Prostate gland (tissue), 2 donors: ENCODE measurements at regions not wholly inside any gene's neighbourhood (a gene's known extent, or its start where the extent isn't known, plus 50 kb on each side); places are given as distances from the start of the nearest gene placed in this dataset.

ENCODE experiments used
- DNase-seq: peaks from one replicate; pipeline ENCODE4 v3.0.0-alpha.2; 2019; ENCODE audit warnings: low spot score
- H3K27ac ChIP-seq, 2 donors: fragments of 200-600 bp; sonication (generic); 2 replicates each; pipeline ENCODE4 v1.5.1; 2017 to 2019
- H3K27me3 ChIP-seq: fragments of 200-600 bp; sonication (generic); replicated peaks from 2 replicates; pipeline ENCODE4 v1.5.1; 2019; ENCODE audit not compliant: insufficient read depth
- H3K36me3 ChIP-seq, 2 donors: fragments of 200-600 bp; sonication (generic); 1 replicate in 1 of 2; 2 replicates in 1 of 2; pipeline versions ENCODE4 v1.5.1 to v1.8.1; 2017 to 2019
- H3K4me1 ChIP-seq: fragments of 200-600 bp; sonication (generic); replicated peaks from 2 replicates; pipeline ENCODE4 v1.5.1; 2019
- H3K4me3 ChIP-seq, 2 donors: fragments of 200-600 bp; sonication (generic); 2 replicates each; pipeline ENCODE4 v1.5.1; 2017 to 2019
- H3K9me3 ChIP-seq: fragments of 200-600 bp; sonication (generic); 2 replicates; pipeline ENCODE4 v1.5.1; 2017
- CTCF ChIP-seq, 4 experiments: fragments of 200-600 bp in 2 of 4; fragments of 450-650 bp in 2 of 4; sonication (generic) in 2 of 4; IDR thresholded peaks; 1 replicate in 3 of 4; 2 replicates in 1 of 4; pipeline ENCODE4 v1.5.1; 2016 to 2019; ENCODE audit warnings: antibody characterized with exemption in 4 of 4, mild to moderate bottlenecking in 2 of 4, moderate library complexity in 2 of 4
- POLR2A ChIP-seq: fragments of 450-650 bp; IDR thresholded peaks from one replicate; pipeline ENCODE4 v1.6.1; 2016; ENCODE audit warnings: antibody characterized with exemption, mild to moderate bottlenecking
- POLR2AphosphoS5 ChIP-seq: sonication (generic); formaldehyde crosslinking; IDR thresholded peaks from one replicate; pipeline ENCODE4 v1.6.1; 2017; ENCODE audit warnings: antibody characterized with exemption
- WGBS: methylation state at CpG from one replicate; pipeline ENCODE4 v1.1.5; 2018; 5-methylcytosine and 5-hydroxymethylcytosine counted together
- intact Hi-C: fragments of 100-400 bp; cut with DNase I; formaldehyde crosslinking; loops from one replicate; pipeline ENCODE4 v1.14.2; 2022

DNA sequence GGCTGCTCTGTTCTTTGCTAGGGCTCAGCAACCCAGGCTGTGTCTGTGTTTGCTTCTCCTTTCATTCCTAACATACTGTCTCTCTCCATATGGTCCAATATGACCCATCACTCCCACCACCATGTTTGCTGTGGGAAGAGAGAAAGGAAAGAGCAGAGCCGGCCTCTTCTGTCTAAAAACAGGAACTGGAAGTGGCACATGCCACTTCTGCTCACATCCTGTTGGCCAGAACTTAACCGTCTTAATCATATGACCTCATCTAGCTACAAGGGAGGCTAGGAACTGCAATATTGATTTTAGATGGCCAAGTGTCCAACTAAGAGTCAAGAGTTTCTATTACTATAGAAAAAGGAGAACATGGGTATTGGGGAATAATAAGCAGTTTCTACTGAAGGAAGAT, 212.5 kb upstream of the CHD6 start:
- Histone ChIP-seq H3K4me3 (no peak overlapping the region), H3K9me3 (no peaks in the 10 kb centered on the region), H3K27ac (no peak overlapping the region), H3K4me1 (no peaks in the 10 kb centered on the region), H3K36me3 (no peaks in the 10 kb centered on the region), H3K27me3 (no peaks in the 10 kb centered on the region)
- no peak for DNase-seq
- intact Hi-C loops: no loop called here
- WGBS: 84% methylated on average over 2 of the region's 2 CpGs
- no peak for TF ChIP-seq CTCF (IDR thresholded peaks at IDR 0.05)
- no peak for TF ChIP-seq POLR2AphosphoS5
- no peak for TF ChIP-seq POLR2A

GRCh38 chr20:41819436-41819835, 201.3 kb upstream of the CHD6 start:
- Histone ChIP-seq H3K9me3 (no peaks in the 10 kb centered on the region), H3K4me3 (no peak overlapping the region), H3K27ac (no peak overlapping the region), H3K36me3 (no peaks in the 10 kb centered on the region), H3K4me1 (no peaks in the 10 kb centered on the region), H3K27me3 (no peaks in the 10 kb centered on the region)
- intact Hi-C loops: no loop called here
- TF ChIP-seq POLR2AphosphoS5 (no peak), CTCF (IDR thresholded peaks at IDR 0.05) (no peak), POLR2A (no peak)
- 68% methylated on average over 2 of the region's 2 CpGs for WGBS
- no peak for DNase-seq

DNA sequence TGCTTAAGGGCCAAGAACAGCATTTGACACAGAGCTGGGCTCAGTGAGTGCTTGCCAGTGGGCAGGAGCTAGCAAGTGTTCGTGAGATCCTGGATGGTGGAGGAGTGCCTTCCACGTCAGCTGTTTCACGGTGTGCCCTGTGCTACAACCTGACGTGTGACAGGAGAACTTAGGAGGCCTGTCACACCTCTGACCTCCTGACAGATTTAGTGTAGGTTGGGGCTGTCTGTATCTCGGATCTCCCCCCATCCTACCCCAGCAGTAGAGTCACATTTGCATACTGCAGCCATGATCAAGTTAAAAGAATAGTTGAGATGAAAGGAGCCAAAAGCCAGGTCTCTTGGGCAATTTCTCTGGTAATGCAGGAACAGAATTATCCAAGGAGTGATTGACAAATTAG, 200.8 kb upstream of the CHD6 start:
- intact Hi-C loops: no loop called here
- Histone ChIP-seq H3K36me3 (no peaks in the 10 kb centered on the region), H3K27ac (no peak overlapping the region), H3K9me3 (no peaks in the 10 kb centered on the region), H3K4me3 (no peak overlapping the region), H3K27me3 (no peaks in the 10 kb centered on the region), H3K4me1 (no peaks in the 10 kb centered on the region)
- 59% methylated on average over 5 of the region's 5 CpGs for WGBS
- no peak for DNase-seq
- TF ChIP-seq POLR2AphosphoS5 (no peak), POLR2A (no peak), CTCF (IDR thresholded peaks at IDR 0.05) (no peak)

DNA sequence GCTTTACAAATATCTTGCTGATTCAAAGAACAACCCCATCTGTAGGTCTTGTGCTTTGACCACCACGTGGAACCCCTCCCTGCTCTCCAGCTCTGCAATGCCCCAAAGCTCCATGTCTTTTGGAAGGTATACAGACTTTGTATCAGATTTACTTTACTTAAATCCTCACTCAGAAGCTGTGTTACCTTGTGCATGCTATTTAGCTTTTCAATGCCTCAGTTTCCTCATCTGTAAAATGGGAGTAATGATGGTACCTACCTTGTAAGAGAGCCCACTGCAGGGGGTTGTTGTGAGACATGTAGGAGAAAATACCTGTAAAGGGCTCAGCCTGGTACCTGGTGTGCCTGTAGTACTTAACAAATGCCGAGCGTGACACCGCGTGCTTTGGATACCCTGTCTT, 200.2 kb upstream of the CHD6 start:
- no peaks in the 10 kb centered on the region for H3K36me3 ChIP-seq
- H3K4me3 ChIP-seq: no peak overlapping the region
- 93% methylated on average over 5 of the region's 5 CpGs for WGBS
- TF ChIP-seq POLR2A (no peak), POLR2AphosphoS5 (no peak), CTCF (IDR thresholded peaks at IDR 0.05) (no peak)
- H3K4me1 ChIP-seq: no peaks in the 10 kb centered on the region
- no peak for DNase-seq
- H3K27ac ChIP-seq: no peak overlapping the region
- no peaks in the 10 kb centered on the region for H3K9me3 ChIP-seq
- intact Hi-C loops: no loop called here
- no peaks in the 10 kb centered on the region for H3K27me3 ChIP-seq

DNA sequence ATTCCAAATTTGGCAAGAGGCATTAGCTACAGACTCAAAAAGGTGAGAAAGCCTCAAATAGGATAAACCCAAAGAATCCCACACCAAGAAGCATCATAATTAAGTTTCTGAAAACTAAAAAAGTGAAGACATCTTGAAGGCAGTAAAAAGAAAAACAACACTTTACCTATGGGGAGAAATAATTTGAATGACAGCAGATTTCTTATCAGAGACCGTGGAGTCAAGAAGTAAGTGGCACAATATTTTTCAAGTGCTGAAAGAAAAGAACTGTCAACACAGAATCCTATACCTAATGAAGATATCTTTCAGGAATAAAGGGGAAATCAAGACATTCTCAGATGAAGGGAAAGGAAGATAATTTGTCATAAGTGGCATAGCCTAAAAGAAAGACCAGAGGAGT, 193.3 kb upstream of the CHD6 start:
- TF ChIP-seq CTCF (IDR thresholded peaks at IDR 0.05): no peak
- no peak for TF ChIP-seq POLR2A
- TF ChIP-seq POLR2AphosphoS5: no peak
- H3K27me3 ChIP-seq: no peaks in the 10 kb centered on the region
- 73% methylated on average over 1 of the region's 1 CpG for WGBS
- DNase-seq: no peak
- intact Hi-C loops: no loop called here
- H3K9me3 ChIP-seq: no peaks in the 10 kb centered on the region
- H3K4me1 ChIP-seq: no peaks in the 10 kb centered on the region
- no peaks in the 10 kb centered on the region for H3K36me3 ChIP-seq
- H3K4me3 ChIP-seq: no peak overlapping the region
- no peak overlapping the region for H3K27ac ChIP-seq
